Hepatocyte (in vitro differentiated cells): ENCODE measurements at regions not wholly inside any gene's neighbourhood (a gene's known extent, or its start where the extent isn't known, plus 50 kb on each side); places are given as distances from the start of the nearest gene placed in this dataset.

Experiments used
- DNase-seq: peaks from one replicate; pipeline ENCODE4 v3.0.0-alpha.2; 2016; ENCODE audit warnings: low spot score
- H2AFZ ChIP-seq: fragments of 200-600 bp; sonication (generic); 2 replicates; pipeline ENCODE4 v1.6.0; 2016; ENCODE audit warnings: antibody characterized with exemption, mild to moderate bottlenecking
- H3K27ac ChIP-seq: fragments of 200-600 bp; sonication (generic); 2 replicates; pipeline ENCODE4 v1.5.1; 2016; ENCODE audit warnings: mild to moderate bottlenecking
- H3K27me3 ChIP-seq: fragments of 200-600 bp; sonication (generic); 2 replicates; pipeline ENCODE4 v1.6.1; 2016
- H3K36me3 ChIP-seq: fragments of 200-600 bp; sonication (generic); replicated peaks from 2 replicates; pipeline ENCODE4 v1.5.1; 2016; ENCODE audit warnings: low read depth; ENCODE audit not compliant: insufficient read depth
- H3K4me1 ChIP-seq: fragments of 200-600 bp; sonication (generic); 2 replicates; pipeline ENCODE4 v1.5.1; 2016; ENCODE audit warnings: mild to moderate bottlenecking, moderate library complexity; ENCODE audit not compliant: insufficient read depth
- H3K4me2 ChIP-seq: fragments of 200-600 bp; sonication (generic); 2 replicates; pipeline ENCODE4 v1.6.0; 2016
- H3K4me3 ChIP-seq: fragments of 200-600 bp; sonication (generic); 2 replicates; pipeline ENCODE4 v1.5.1; 2016; ENCODE audit warnings: mild to moderate bottlenecking
- H3K79me2 ChIP-seq: fragments of 200-600 bp; sonication (generic); 2 replicates; pipeline ENCODE4 v1.6.0; 2017; ENCODE audit warnings: mild to moderate bottlenecking
- H3K9me2 ChIP-seq: fragments of 200-600 bp; sonication (generic); replicated peaks from 2 replicates; pipeline ENCODE4 v1.6.0; 2017; ENCODE audit warnings: mild to moderate bottlenecking; ENCODE audit not compliant: insufficient read depth
- H3K9me3 ChIP-seq: fragments of 200-600 bp; sonication (generic); 2 replicates; pipeline ENCODE4 v1.5.1; 2016; ENCODE audit warnings: low read depth, mild to moderate bottlenecking
- H4K20me1 ChIP-seq: fragments of 200-600 bp; sonication (generic); 2 replicates; pipeline ENCODE4 v1.6.0; 2016; ENCODE audit warnings: mild to moderate bottlenecking; ENCODE audit not compliant: insufficient read depth, poor library complexity, severe bottlenecking
- EZH2 ChIP-seq: fragments of 200-600 bp; sonication (generic); IDR thresholded peaks from 2 replicates; pipeline ENCODE4 v1.6.1; 2016; ENCODE audit warnings: antibody characterized with exemption, mild to moderate bottlenecking, borderline replicate concordance
- EZH2phosphoT487 ChIP-seq: fragments of 200-600 bp; sonication (generic); IDR thresholded peaks from one replicate; pipeline ENCODE4 v1.6.1; 2018; ENCODE audit warnings: antibody characterized with exemption, mild to moderate bottlenecking, low read depth, moderate library complexity; ENCODE audit not compliant: unreplicated experiment, severe bottlenecking
- WGBS: methylation state at CpG from one replicate; pipeline ENCODE4 v1.1.6; 2016; ENCODE audit warnings: low lambda C conversion rate; ENCODE audit errors: missing lambda C conversion rate; 5-methylcytosine and 5-hydroxymethylcytosine counted together
- TF ChIP-seq, protein P1 (sequence below): fragments of 200-600 bp; sonication (generic); IDR thresholded peaks from 2 replicates; pipeline ENCODE4 v1.5.1; 2016; ENCODE audit warnings: antibody characterized with exemption, mild to moderate bottlenecking; ENCODE audit not compliant: poor library complexity

DNA sequence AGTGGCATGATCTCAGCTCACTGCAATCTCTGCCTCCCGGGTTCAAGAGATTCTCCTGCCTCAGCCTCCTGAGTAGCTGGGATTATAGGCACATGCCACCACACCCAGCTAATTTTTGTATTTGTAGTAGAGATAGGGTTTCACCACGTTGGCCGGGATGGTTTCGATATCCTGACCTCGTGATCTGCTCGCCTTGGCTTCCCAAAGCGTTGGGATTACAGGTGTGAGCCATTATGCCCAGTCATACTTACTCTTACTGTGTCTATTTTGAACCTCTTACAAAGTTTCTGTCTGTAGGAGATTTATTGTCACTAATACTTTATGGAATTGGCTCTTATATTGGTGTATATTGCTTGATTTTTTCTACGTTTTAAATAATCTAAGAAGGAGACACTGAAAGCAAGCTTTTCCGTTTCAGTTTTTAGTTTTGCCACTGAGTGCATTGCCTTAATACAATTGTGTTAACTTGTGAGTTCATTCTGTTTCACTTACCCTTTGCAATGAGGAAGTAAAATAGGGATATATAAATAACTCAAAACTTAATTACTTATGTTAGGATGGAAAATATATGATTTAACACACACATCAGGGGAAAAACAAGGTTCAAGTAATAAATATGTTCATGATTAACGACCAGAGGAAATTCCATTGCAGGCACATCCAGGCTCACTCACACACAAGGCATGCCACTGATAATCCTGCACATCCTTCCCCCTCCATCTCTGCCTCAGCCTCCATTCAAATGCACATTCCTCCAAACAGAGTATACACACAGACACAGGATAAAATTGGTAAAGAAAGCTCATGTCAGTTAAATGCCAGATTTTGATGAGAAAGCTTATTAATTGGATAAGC lies 279.3 kb upstream of the RASGRP1 start:
- 67% methylated on average over 10 of the region's 10 CpGs for WGBS
- Histone ChIP-seq H2AFZ (no peak overlapping the region), H3K36me3 (no peaks in the 10 kb centered on the region), H3K4me2 (peak overlapping the region; percentile 18), H3K27ac (peak overlapping the region; percentile 45), H3K4me1 (peaks cover 14% of the 10 kb centered on the region), H3K4me3 (no peak overlapping the region), H4K20me1 (no peaks in the 10 kb centered on the region), H3K9me2 (no peaks in the 10 kb centered on the region), H3K9me3 (no peaks in the 10 kb centered on the region), H3K27me3 (no peaks in the 10 kb centered on the region), H3K79me2 (no peaks in the 10 kb centered on the region)
- TF ChIP-seq EZH2phosphoT487 (no peak), EZH2 (no peak)
- TF ChIP-seq, protein P1, sequence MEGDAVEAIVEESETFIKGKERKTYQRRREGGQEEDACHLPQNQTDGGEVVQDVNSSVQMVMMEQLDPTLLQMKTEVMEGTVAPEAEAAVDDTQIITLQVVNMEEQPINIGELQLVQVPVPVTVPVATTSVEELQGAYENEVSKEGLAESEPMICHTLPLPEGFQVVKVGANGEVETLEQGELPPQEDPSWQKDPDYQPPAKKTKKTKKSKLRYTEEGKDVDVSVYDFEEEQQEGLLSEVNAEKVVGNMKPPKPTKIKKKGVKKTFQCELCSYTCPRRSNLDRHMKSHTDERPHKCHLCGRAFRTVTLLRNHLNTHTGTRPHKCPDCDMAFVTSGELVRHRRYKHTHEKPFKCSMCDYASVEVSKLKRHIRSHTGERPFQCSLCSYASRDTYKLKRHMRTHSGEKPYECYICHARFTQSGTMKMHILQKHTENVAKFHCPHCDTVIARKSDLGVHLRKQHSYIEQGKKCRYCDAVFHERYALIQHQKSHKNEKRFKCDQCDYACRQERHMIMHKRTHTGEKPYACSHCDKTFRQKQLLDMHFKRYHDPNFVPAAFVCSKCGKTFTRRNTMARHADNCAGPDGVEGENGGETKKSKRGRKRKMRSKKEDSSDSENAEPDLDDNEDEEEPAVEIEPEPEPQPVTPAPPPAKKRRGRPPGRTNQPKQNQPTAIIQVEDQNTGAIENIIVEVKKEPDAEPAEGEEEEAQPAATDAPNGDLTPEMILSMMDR = no peak
- DNase-seq = peak; percentile 26

DNA sequence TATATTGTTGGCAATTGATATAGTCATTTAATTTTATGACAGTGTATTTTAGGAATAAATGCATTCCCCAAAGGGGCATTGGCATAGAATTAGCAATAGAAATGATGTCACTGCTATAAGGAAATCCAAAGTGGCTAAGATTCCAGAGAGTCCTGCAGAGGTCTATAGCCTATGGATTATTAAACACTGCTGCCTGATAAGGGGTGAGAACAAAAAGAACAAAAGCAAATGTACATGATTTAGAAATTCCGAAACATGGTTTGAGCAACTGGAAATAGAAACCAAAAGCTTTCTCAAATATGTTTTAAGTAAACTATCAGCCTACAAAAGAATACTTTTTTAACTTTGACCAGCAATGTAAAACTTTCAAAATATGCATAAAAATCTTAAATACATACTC lies 280.1 kb upstream of the RASGRP1 start:
- Histone ChIP-seq H3K79me2 (no peaks in the 10 kb centered on the region), H3K9me2 (no peaks in the 10 kb centered on the region), H3K4me2 (peak overlapping the region; percentile 18), H3K9me3 (no peaks in the 10 kb centered on the region), H3K4me3 (no peak overlapping the region), H3K27ac (peak overlapping the region; percentile 32), H3K27me3 (no peaks in the 10 kb centered on the region), H3K36me3 (no peaks in the 10 kb centered on the region), H4K20me1 (no peaks in the 10 kb centered on the region), H2AFZ (no peak overlapping the region), H3K4me1 (peaks cover 14% of the 10 kb centered on the region)
- no peak for DNase-seq
- 61% methylated on average over 1 of the region's 1 CpG for WGBS
- TF ChIP-seq EZH2phosphoT487 (no peak), EZH2 (no peak)
- TF ChIP-seq, protein P1 = no peak

DNA sequence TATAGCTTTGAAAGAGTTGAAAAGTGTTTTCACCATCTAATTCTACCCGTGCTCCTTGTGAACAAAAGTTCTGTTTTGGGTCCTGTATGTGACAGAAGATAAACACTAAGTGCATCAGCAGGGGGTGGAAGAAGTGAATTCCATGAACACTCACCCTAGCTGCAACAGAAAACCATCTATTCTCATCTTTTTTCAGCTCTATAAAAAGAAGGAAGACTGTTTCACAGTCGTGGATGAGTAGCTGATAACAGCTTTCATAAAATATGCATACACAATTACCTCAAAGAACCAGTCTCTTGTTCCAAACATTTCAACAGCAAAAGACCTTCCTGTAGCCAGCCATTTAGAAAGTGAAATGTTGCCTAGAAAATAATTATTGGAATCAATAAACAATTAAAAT lies 281.7 kb upstream of the RASGRP1 start:
- no peaks in the 10 kb centered on the region for H3K79me2 ChIP-seq
- no peak for TF ChIP-seq EZH2phosphoT487
- no peak for TF ChIP-seq EZH2
- TF ChIP-seq, protein P1 = no peak
- no peaks in the 10 kb centered on the region for H4K20me1 ChIP-seq
- no peak overlapping the region for H3K4me3 ChIP-seq
- no peak for DNase-seq
- H2AFZ ChIP-seq = no peak overlapping the region
- H3K4me2 ChIP-seq = no peak overlapping the region
- WGBS = 43% methylated on average over 2 of the region's 2 CpGs
- H3K27ac ChIP-seq = no peak overlapping the region
- H3K9me3 ChIP-seq = no peaks in the 10 kb centered on the region
- H3K27me3 ChIP-seq = no peaks in the 10 kb centered on the region
- no peaks in the 10 kb centered on the region for H3K36me3 ChIP-seq
- H3K9me2 ChIP-seq = no peaks in the 10 kb centered on the region
- peaks cover 14% of the 10 kb centered on the region for H3K4me1 ChIP-seq
